H1 (cell line): ENCODE measurements at regions not wholly inside any gene's neighbourhood (a gene's known extent, or its start where the extent isn't known, plus 50 kb on each side); places are given as distances from the start of the nearest gene placed in this dataset.

ENCODE experiments used
- CTCF ChIA-PET: fragments of 300-600 bp; sonication (Branson Sonifier 250); formaldehyde crosslinking; loops from one replicate; lab custom pipeline; 2021; ENCODE audit not compliant: partially characterized antibody; lab: Charles Lee
- POLR2A ChIA-PET: fragments of 300-600 bp; sonication (Branson Sonifier 250); formaldehyde crosslinking; loops from one replicate; lab custom pipeline; 2021; ENCODE audit warnings: inconsistent platforms; ENCODE audit not compliant: partially characterized antibody; lab: Charles Lee
- DNase-seq, 2 experiments: peaks; one replicate each; pipeline versions ENCODE4 v3.0.0 to v3.0.0-alpha.2; 2010 to 2022; ENCODE audit warnings: low spot score in 2 of 2, low read depth in 1 of 2, mixed read lengths in 1 of 2
- FAIRE-seq: peaks from 2 replicates; lab custom pipeline; 2011; peaks lifted over from hg19 to GRCh38; lab: Jason Lieb, UNC
- H2AFZ ChIP-seq: 2 replicates; pipeline ENCODE4 v1.8.1; 2012; ENCODE audit warnings: low read length, inconsistent platforms
- H2AK5ac ChIP-seq: 2 replicates; pipeline ENCODE4 v1.6.1; 2013; ENCODE audit warnings: low read depth, low read length
- H2BK120ac ChIP-seq: replicated peaks from 2 replicates; pipeline ENCODE3; 2013; ENCODE audit warnings: low read depth, low read length, inconsistent platforms
- H2BK12ac ChIP-seq: 2 replicates; pipeline ENCODE4 v1.6.1; 2013; ENCODE audit warnings: low read depth, low read length
- H2BK15ac ChIP-seq: 2 replicates; pipeline ENCODE4 v1.6.1; 2013; ENCODE audit warnings: low read length
- H2BK20ac ChIP-seq: 2 replicates; pipeline ENCODE4 v1.6.1; 2013; ENCODE audit warnings: low read length
- H2BK5ac ChIP-seq: 2 replicates; pipeline ENCODE4 v1.6.1; 2013; ENCODE audit warnings: low read depth, low read length
- H3K14ac ChIP-seq: 2 replicates; pipeline ENCODE4 v1.6.1; 2013; ENCODE audit warnings: inconsistent platforms; ENCODE audit not compliant: insufficient read length
- H3K18ac ChIP-seq: 2 replicates; pipeline ENCODE4 v1.6.1; 2013; ENCODE audit warnings: low read length; ENCODE audit errors: extremely low read depth
- H3K23ac ChIP-seq: 2 replicates; pipeline ENCODE4 v1.6.1; 2013; ENCODE audit warnings: inconsistent platforms; ENCODE audit not compliant: insufficient read length
- H3K23me2 ChIP-seq: 2 replicates; pipeline ENCODE4 v1.6.1; 2013; ENCODE audit warnings: low read depth, low read length
- H3K27ac ChIP-seq: 2 replicates; pipeline ENCODE4 v1.6.1; 2011; ENCODE audit warnings: low read depth, low read length, inconsistent platforms
- H3K27me3 ChIP-seq, 4 experiments: replicated peaks in 1 of 4; 1 replicate in 1 of 4; 2 replicates in 3 of 4; pipeline versions ENCODE4 v1.6.1 to v1.8.1; 2011 to 2013; ENCODE audit warnings: low read length in 3 of 4, mild to moderate bottlenecking in 3 of 4, inconsistent platforms in 2 of 4, mixed read lengths in 2 of 4, moderate library complexity in 1 of 4; ENCODE audit not compliant: control insufficient read depth in 3 of 4, insufficient read depth in 3 of 4; ENCODE audit errors: extremely low read depth in 1 of 4
- H3K36me3 ChIP-seq, 4 experiments: 2 replicates each; pipeline versions ENCODE4 v1.6.1 to v1.8.1; 2011 to 2013; ENCODE audit warnings: mild to moderate bottlenecking in 4 of 4, low read length in 3 of 4, moderate library complexity in 2 of 4, control low read depth in 1 of 4, inconsistent platforms in 1 of 4; ENCODE audit not compliant: insufficient read depth in 4 of 4, control insufficient read depth in 2 of 4
- H3K4ac ChIP-seq: replicated peaks from 2 replicates; pipeline ENCODE3; 2013; ENCODE audit warnings: low read length, low read depth, mixed read lengths, inconsistent platforms; ENCODE audit not compliant: insufficient read length
- H3K4me1 ChIP-seq, 4 experiments: replicated peaks in 1 of 4; 1 replicate in 1 of 4; 2 replicates in 3 of 4; pipeline versions ENCODE4 v1.6.1 to v1.8.1; 2011 to 2013; ENCODE audit warnings: low read length in 3 of 4, inconsistent platforms in 2 of 4, mixed read lengths in 1 of 4; ENCODE audit not compliant: insufficient read depth in 4 of 4, control insufficient read depth in 3 of 4
- H3K4me2 ChIP-seq, 2 experiments: 2 replicates each; pipeline versions ENCODE4 v1.6.1 to v1.8.1; 2011 to 2013; ENCODE audit warnings: low read depth in 2 of 2, low read length in 2 of 2, control low read depth in 1 of 2, inconsistent platforms in 1 of 2, mild to moderate bottlenecking in 1 of 2; ENCODE audit not compliant: insufficient read depth in 1 of 2
- H3K4me3 ChIP-seq, 4 experiments: fragments of 200-600, 300-600 bp in 1 of 4; sonication (generic), shearing (Covaris generic), sonication (Bioruptor Twin) in 1 of 4; 2 replicates each; pipeline versions ENCODE4 v1.5.1 to v1.8.1; 2011 to 2016; ENCODE audit warnings: low read length in 4 of 4, low read depth in 3 of 4, control low read depth in 2 of 4, inconsistent platforms in 2 of 4, mild to moderate bottlenecking in 2 of 4, mixed read lengths in 1 of 4, moderate library complexity in 1 of 4; ENCODE audit not compliant: insufficient read depth in 2 of 4; ENCODE audit errors: extremely low read depth in 1 of 4
- H3K56ac ChIP-seq: replicated peaks from 2 replicates; pipeline ENCODE3; 2013; ENCODE audit warnings: low read depth, mild to moderate bottlenecking, mixed read lengths, low read length, inconsistent platforms; ENCODE audit not compliant: insufficient read length
- H3K79me1 ChIP-seq: 2 replicates; pipeline ENCODE4 v1.6.1; 2013; ENCODE audit warnings: low read depth, low read length, control low read depth
- H3K79me2 ChIP-seq, 2 experiments: 2 replicates each; pipeline versions ENCODE4 v1.6.1 to v1.8.1; 2012 to 2013; ENCODE audit warnings: low read length in 2 of 2, mild to moderate bottlenecking in 2 of 2, inconsistent platforms in 1 of 2; ENCODE audit not compliant: insufficient read depth in 2 of 2, control insufficient read depth in 1 of 2
- H3K9ac ChIP-seq, 4 experiments: replicated peaks in 1 of 4; 1 replicate in 1 of 4; 2 replicates in 3 of 4; pipeline versions ENCODE4 v1.6.1 to v1.8.1; 2011 to 2013; ENCODE audit warnings: low read depth in 3 of 4, low read length in 3 of 4, control low read depth in 2 of 4, mild to moderate bottlenecking in 2 of 4, moderate library complexity in 2 of 4, inconsistent platforms in 1 of 4; ENCODE audit errors: extremely low read depth in 1 of 4
- H3K9me3 ChIP-seq, 2 experiments: 2 replicates each; pipeline versions ENCODE4 v1.6.1 to v1.8.1; 2012 to 2013; ENCODE audit warnings: mild to moderate bottlenecking in 2 of 2, moderate library complexity in 2 of 2, control low read depth in 1 of 2, inconsistent platforms in 1 of 2, low read depth in 1 of 2, low read length in 1 of 2, mixed read lengths in 1 of 2; ENCODE audit not compliant: insufficient read depth in 2 of 2
- H4K20me1 ChIP-seq, 2 experiments: replicated peaks in 1 of 2; 2 replicates each; pipeline versions ENCODE3 to v1.8.1; 2011 to 2013; ENCODE audit warnings: inconsistent platforms in 2 of 2, low read length in 2 of 2, mild to moderate bottlenecking in 1 of 2; ENCODE audit not compliant: insufficient read depth in 2 of 2, control insufficient read depth in 1 of 2
- H4K5ac ChIP-seq: 2 replicates; pipeline ENCODE4 v1.6.1; 2013; ENCODE audit warnings: low read length, low read depth, mixed read lengths, inconsistent platforms; ENCODE audit not compliant: insufficient read length
- H4K8ac ChIP-seq: 2 replicates; pipeline ENCODE4 v1.8.0; 2013; ENCODE audit warnings: mild to moderate bottlenecking, moderate library complexity, low read length, inconsistent platforms; ENCODE audit not compliant: insufficient read depth; ENCODE audit errors: extremely low read depth
- H4K91ac ChIP-seq: replicated peaks from 2 replicates; pipeline ENCODE3; 2013; ENCODE audit warnings: low read length, mixed read lengths, inconsistent platforms; ENCODE audit not compliant: insufficient read length
- BRCA1 ChIP-seq: IDR thresholded peaks from 2 replicates; pipeline ENCODE4 v1.6.1; 2012; ENCODE audit warnings: low read depth, low read length, improper control_type of control experiment
- CBX5 ChIP-seq: fragments of 300-800, 300-1000 bp; sonication (generic); IDR thresholded peaks from 2 replicates; pipeline ENCODE4 v1.7.1; 2016; ENCODE audit warnings: antibody characterized with exemption, low read length, low read depth
- CHD2 ChIP-seq: IDR thresholded peaks from 2 replicates; pipeline ENCODE4 v1.6.1; 2012; ENCODE audit warnings: low read length, improper control_type of control experiment
- EGR1 ChIP-seq: IDR thresholded peaks from 2 replicates; pipeline ENCODE4 v1.6.1; 2011; ENCODE audit warnings: low read depth, low read length, borderline replicate concordance
- EZH2 ChIP-seq: fragments of 200-600 bp; sonication (generic); IDR thresholded peaks from 2 replicates; pipeline ENCODE4 v1.7.1; 2012; ENCODE audit warnings: low read depth, mild to moderate bottlenecking, moderate library complexity, low read length, inconsistent platforms; ENCODE audit not compliant: severe bottlenecking
- GABPA ChIP-seq: IDR thresholded peaks from 2 replicates; pipeline ENCODE4 v1.6.1; 2011; ENCODE audit warnings: mild to moderate bottlenecking, low read length, moderate library complexity, borderline replicate concordance; ENCODE audit not compliant: insufficient read depth
- JUND ChIP-seq: IDR thresholded peaks from 2 replicates; pipeline ENCODE4 v1.6.1; 2011; ENCODE audit warnings: mild to moderate bottlenecking, improper control_type of control experiment, low read length
- KDM1A ChIP-seq: fragments of 200-600, 300-600 bp; sonication (generic); IDR thresholded peaks from 2 replicates; pipeline ENCODE4 v1.7.1; 2016; ENCODE audit warnings: mild to moderate bottlenecking, low read length, borderline replicate concordance
- POLR2AphosphoS5 ChIP-seq: IDR thresholded peaks from 2 replicates; pipeline ENCODE4 v1.6.1; 2011; ENCODE audit warnings: low read depth, low read length
- RNF2 ChIP-seq: fragments of 200-900, 300-1000 bp; sonication (generic); IDR thresholded peaks from 2 replicates; pipeline ENCODE4 v1.7.1; 2016; ENCODE audit warnings: borderline replicate concordance, low read depth, mild to moderate bottlenecking, antibody characterized with exemption, low read length; ENCODE audit not compliant: poor library complexity, severe bottlenecking; ENCODE audit errors: missing control alignments
- SIX5 ChIP-seq: IDR thresholded peaks from 2 replicates; pipeline ENCODE4 v1.6.1; 2011; ENCODE audit warnings: mild to moderate bottlenecking, low read depth, low read length
- WGBS, 2 experiments: shearing (Covaris generic) in 1 of 2; methylation state at CpG; one replicate each; pipeline versions ENCODE4 v1.1.6 to v1.1.7; 2013 to 2015; ENCODE audit warnings: low lambda C conversion rate in 2 of 2, mixed read lengths in 2 of 2, inconsistent platforms in 1 of 2, low coverage in 1 of 2, missing lambda C conversion rate in 1 of 2; ENCODE audit not compliant: insufficient replicate concordance in 2 of 2, insufficient coverage in 1 of 2, insufficient read length in 1 of 2; ENCODE audit errors: extremely low coverage in 1 of 2, missing lambda C conversion rate in 1 of 2; 5-methylcytosine and 5-hydroxymethylcytosine counted together
- TF ChIP-seq, protein P1 (sequence below): IDR thresholded peaks from 2 replicates; pipeline ENCODE4 v1.6.1; 2012; ENCODE audit warnings: inconsistent platforms
- TF ChIP-seq, protein P2 (sequence below): IDR thresholded peaks from 2 replicates; pipeline ENCODE4 v1.6.1; 2011; ENCODE audit warnings: low read length, improper control_type of control experiment

DNA sequence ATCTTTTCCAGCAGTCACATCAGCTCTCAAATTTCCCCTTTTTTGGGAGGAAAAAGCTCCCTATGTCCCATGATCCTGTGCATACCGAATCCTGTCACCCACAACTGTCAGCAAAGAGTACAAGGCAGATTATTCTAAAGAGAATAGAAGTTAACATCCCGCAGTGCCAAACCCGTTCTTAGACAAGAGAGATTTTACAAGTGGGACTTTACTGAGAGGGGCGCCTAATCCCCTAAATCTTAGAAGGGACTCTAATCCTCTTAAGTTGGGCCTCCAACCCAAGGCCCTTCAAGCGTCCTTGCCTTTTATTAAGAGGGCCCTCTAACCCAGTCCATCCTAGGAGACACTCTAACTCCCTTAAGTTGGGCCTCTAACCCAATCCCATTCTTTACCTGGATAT is 193.9 kb downstream of the CPXCR1 start:
- Histone ChIP-seq H3K79me1 (no peaks in the 10 kb centered on the region), H3K4me2 (no peak overlapping the region), H2BK5ac (no peak overlapping the region), H4K20me1 (no peaks in the 10 kb centered on the region), H3K27ac (no peak overlapping the region), H4K91ac (no peak overlapping the region), H2BK20ac (no peak overlapping the region), H2AK5ac (no peak overlapping the region), H3K27me3 (no peaks in the 10 kb centered on the region), H3K23ac (no peak overlapping the region), H2BK12ac (no peak overlapping the region), H3K14ac (no peak overlapping the region), H3K18ac (no peak overlapping the region), H3K56ac (no peak overlapping the region), H3K79me2 (no peaks in the 10 kb centered on the region), H4K5ac (no peak overlapping the region), H2BK15ac (no peak overlapping the region), H3K36me3 (no peaks in the 10 kb centered on the region), H3K4ac (no peak overlapping the region), H3K9ac (no peak overlapping the region), H2BK120ac (no peak overlapping the region), H3K4me1 (no peaks in the 10 kb centered on the region), H4K8ac (no peak overlapping the region), H3K23me2 (no peaks in the 10 kb centered on the region), H3K4me3 (no peak overlapping the region), H3K9me3 (no peaks in the 10 kb centered on the region), H2AFZ (no peak overlapping the region)
- DNase-seq (no peak), FAIRE-seq (no peak)
- WGBS, 2 experiments: 68% methylated on average over 5 of the region's 5 CpGs; no CpG with 5 or more reads in 1 of the 2 experiments
- TF ChIP-seq SIX5: no peak
- no peak for TF ChIP-seq POLR2AphosphoS5
- no peak for TF ChIP-seq BRCA1
- TF ChIP-seq KDM1A: no peak
- TF ChIP-seq EZH2: no peak
- TF ChIP-seq EGR1: no peak
- TF ChIP-seq, protein P1, sequence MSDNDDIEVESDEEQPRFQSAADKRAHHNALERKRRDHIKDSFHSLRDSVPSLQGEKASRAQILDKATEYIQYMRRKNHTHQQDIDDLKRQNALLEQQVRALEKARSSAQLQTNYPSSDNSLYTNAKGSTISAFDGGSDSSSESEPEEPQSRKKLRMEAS: no peak
- TF ChIP-seq, protein P2, sequence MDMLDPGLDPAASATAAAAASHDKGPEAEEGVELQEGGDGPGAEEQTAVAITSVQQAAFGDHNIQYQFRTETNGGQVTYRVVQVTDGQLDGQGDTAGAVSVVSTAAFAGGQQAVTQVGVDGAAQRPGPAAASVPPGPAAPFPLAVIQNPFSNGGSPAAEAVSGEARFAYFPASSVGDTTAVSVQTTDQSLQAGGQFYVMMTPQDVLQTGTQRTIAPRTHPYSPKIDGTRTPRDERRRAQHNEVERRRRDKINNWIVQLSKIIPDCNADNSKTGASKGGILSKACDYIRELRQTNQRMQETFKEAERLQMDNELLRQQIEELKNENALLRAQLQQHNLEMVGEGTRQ: no peak
- TF ChIP-seq CHD2: no peak
- no peak for TF ChIP-seq GABPA
- no peak for TF ChIP-seq CBX5
- TF ChIP-seq RNF2: no peak
- TF ChIP-seq JUND: no peak
- ChIA-PET POLR2A (no interaction called here), CTCF (no interaction called here)
